Stomach smooth muscle (tissue), 2 donors: ENCODE measurements at regions not wholly inside any gene's neighbourhood (a gene's known extent, or its start where the extent isn't known, plus 50 kb on each side); places are given as distances from the start of the nearest gene placed in this dataset.

ENCODE experiments used
- H3K27ac ChIP-seq: one replicate; pipeline ENCODE4 v1.7.0; 2013; ENCODE audit warnings: mild to moderate bottlenecking, low read length, inconsistent platforms
- H3K27me3 ChIP-seq, 2 donors: one replicate each; pipeline ENCODE4 v1.7.0; 2013; ENCODE audit warnings: low read length in 2 of 2; ENCODE audit not compliant: insufficient read depth in 2 of 2, control insufficient read depth in 1 of 2
- H3K36me3 ChIP-seq, 2 donors: one replicate each; pipeline ENCODE4 v1.7.0; 2013; ENCODE audit warnings: low read length in 2 of 2; ENCODE audit not compliant: control insufficient read depth in 2 of 2, insufficient read depth in 2 of 2
- H3K4me1 ChIP-seq: one replicate; pipeline ENCODE4 v1.7.0; 2013; ENCODE audit warnings: low read length; ENCODE audit not compliant: control insufficient read depth, insufficient read depth
- H3K4me3 ChIP-seq, 2 donors: one replicate each; pipeline ENCODE4 v1.7.0; 2013; ENCODE audit warnings: low read length in 2 of 2
- H3K9ac ChIP-seq, 2 donors: one replicate each; pipeline ENCODE4 v1.7.0; 2013; ENCODE audit warnings: low read length in 2 of 2, mild to moderate bottlenecking in 1 of 2
- H3K9me3 ChIP-seq, 2 donors: one replicate each; pipeline ENCODE4 v1.7.0; 2013; ENCODE audit warnings: low read length in 2 of 2; ENCODE audit not compliant: control insufficient read depth in 2 of 2
- donor health status: healthy.
- donor health status: Pancreatic carcinoma.

DNA sequence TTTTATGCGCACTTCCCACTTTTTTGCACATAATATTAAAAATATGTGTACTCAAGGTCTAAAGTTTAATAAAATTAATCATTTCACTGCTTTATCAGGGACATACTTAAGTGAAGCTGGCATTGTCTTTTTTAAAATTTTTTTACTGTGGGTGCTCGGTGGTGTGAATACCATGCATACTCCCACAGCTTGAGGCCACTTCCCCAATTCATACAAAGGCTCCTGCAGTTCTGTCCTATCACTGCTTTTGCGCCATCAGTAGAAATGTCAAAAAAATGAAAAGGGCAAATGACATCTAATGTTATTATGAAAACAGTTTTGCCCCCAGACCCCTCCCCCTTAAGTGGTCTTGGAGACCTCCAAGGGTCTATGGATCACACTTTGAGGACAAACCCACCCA, 464.1 kb upstream of the ARID1B start:
- Histone ChIP-seq H3K27me3 (no peaks in the 10 kb centered on the region), H3K9me3 (no peaks in the 10 kb centered on the region), H3K4me3 (no peak overlapping the region), H3K36me3 (no peaks in the 10 kb centered on the region), H3K27ac (no peak overlapping the region), H3K9ac (no peak overlapping the region), H3K4me1 (no peaks in the 10 kb centered on the region)

DNA sequence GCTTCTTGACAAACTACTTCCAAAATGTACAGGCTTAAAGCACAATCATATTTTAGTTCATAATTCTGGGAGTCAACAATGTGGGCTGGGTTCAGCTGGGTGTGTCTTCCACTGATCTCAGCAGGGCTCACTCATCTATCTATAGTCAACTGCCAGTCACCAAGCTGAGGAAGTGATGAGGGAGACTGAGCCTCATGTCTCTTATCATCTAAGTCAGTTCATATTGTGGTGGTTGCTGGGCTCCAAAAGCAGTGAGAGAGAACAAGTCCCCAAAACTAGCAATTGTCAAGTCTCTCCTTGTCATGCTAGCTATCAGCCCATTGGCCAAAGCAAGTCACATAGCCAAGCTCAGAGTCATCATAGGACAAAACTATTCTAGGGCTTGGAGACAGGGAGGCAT, 465.9 kb upstream of the ARID1B start:
- Histone ChIP-seq H3K27ac (no peak overlapping the region), H3K4me1 (no peaks in the 10 kb centered on the region), H3K9me3 (no peaks in the 10 kb centered on the region), H3K9ac (no peak overlapping the region), H3K36me3 (no peaks in the 10 kb centered on the region), H3K27me3 (no peaks in the 10 kb centered on the region), H3K4me3 (no peak overlapping the region)

- no peak overlapping the region for H3K27ac ChIP-seq
- no peak overlapping the region for H3K9ac ChIP-seq
- H3K27me3 ChIP-seq = no peaks in the 10 kb centered on the region
- no peaks in the 10 kb centered on the region for H3K9me3 ChIP-seq
- no peaks in the 10 kb centered on the region for H3K36me3 ChIP-seq
- H3K4me1 ChIP-seq = no peaks in the 10 kb centered on the region
- no peak overlapping the region for H3K4me3 ChIP-seq
Measured at GRCh38 chr6:156310701-156311100, 466.5 kb upstream of the ARID1B start.

DNA sequence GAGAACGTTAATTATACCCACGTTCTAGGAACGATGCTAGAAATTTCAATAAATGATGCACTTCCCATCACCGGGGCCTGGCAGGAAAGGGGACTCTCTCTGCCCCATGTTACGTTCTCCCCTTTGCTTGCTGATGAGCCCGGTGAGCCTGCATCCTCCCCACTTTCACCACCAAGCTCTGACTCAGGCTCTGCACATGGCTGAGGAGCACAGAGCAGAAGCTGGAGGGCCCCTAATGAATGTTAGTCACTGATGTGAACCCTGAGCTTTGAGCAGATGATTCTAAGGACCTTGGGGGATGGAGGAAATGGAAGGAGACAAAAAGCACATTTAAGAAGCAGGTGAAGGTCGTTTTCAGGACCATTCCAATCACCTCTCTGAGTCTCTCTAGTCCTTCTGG, 468.2 kb upstream of the ARID1B start:
- no peak overlapping the region for H3K27ac ChIP-seq
- no peaks in the 10 kb centered on the region for H3K27me3 ChIP-seq
- H3K36me3 ChIP-seq = no peaks in the 10 kb centered on the region
- no peak overlapping the region for H3K9ac ChIP-seq
- H3K9me3 ChIP-seq = no peaks in the 10 kb centered on the region
- no peaks in the 10 kb centered on the region for H3K4me1 ChIP-seq
- no peak overlapping the region for H3K4me3 ChIP-seq

DNA sequence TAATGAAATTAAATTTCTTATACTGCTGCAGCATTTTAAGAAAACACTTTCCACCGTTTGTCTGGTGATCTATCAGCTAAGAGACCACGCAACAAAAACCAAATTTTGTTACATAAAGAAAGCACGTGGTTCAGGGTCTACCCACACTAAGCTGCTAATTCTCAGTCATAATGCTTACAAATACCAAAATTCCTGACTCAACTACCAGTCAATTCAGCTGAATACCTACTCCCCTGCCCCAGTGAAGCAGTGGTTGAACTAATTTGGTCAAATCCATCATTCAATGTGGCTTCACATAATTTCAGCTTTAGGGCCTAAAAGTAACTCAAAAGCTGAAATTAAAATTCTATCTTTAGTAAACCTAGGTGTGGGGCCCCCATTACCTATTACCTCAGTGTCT, 468.6 kb upstream of the ARID1B start:
- H3K9ac ChIP-seq = no peak overlapping the region
- no peak overlapping the region for H3K27ac ChIP-seq
- no peaks in the 10 kb centered on the region for H3K9me3 ChIP-seq
- H3K4me1 ChIP-seq = no peaks in the 10 kb centered on the region
- H3K27me3 ChIP-seq = no peaks in the 10 kb centered on the region
- H3K36me3 ChIP-seq = no peaks in the 10 kb centered on the region
- no peak overlapping the region for H3K4me3 ChIP-seq

GRCh38 chr6:156306531-156306930, 470.6 kb upstream of the ARID1B start:
- Histone ChIP-seq H3K36me3 (no peaks in the 10 kb centered on the region), H3K27me3 (no peaks in the 10 kb centered on the region), H3K27ac (no peak overlapping the region), H3K4me3 (no peak overlapping the region), H3K9me3 (no peaks in the 10 kb centered on the region), H3K9ac (no peak overlapping the region), H3K4me1 (no peaks in the 10 kb centered on the region)

DNA sequence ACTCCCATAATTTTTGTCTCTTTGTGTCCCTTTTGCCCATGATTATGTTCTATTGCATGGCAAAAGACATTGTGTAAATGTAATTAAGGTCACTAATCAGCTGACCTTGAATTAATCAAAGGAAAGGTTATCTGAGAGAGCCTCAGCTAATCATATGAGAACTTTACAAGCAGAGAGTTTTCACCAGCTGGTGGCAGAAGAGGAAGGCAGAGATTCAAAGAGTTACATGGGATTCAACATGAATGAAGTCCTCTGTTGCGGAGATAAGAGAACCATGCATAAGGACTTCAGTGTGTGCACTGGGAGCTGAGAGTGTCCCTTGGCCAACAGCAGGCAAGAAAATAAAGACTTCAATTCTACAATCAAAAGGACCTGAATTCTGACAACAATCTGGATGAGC, 494.1 kb upstream of the ARID1B start:
- no peaks in the 10 kb centered on the region for H3K27me3 ChIP-seq
- no peak overlapping the region for H3K27ac ChIP-seq
- H3K9me3 ChIP-seq = no peaks in the 10 kb centered on the region
- no peak overlapping the region for H3K4me3 ChIP-seq
- H3K9ac ChIP-seq = no peak overlapping the region
- H3K36me3 ChIP-seq = no peaks in the 10 kb centered on the region
- H3K4me1 ChIP-seq = no peaks in the 10 kb centered on the region

DNA sequence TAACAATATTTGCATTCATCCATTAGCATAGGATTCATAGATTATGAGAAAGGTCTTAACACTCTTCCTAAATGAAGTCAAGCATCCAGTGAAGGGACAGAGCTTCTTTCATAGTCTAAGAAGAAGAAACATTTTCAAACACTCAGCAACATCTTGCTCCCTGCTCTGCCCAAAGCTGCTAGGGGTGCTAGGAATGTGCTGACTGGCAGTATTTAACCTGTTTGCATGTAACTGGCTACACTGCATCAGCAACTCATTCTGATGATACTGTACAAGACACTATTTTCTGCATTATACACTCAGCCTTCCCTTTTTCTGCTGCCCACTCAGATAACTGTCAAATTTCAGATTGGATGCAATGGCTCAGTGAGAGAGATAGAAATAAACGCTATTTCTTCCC, 495.1 kb upstream of the ARID1B start:
- no peaks in the 10 kb centered on the region for H3K9me3 ChIP-seq

DNA sequence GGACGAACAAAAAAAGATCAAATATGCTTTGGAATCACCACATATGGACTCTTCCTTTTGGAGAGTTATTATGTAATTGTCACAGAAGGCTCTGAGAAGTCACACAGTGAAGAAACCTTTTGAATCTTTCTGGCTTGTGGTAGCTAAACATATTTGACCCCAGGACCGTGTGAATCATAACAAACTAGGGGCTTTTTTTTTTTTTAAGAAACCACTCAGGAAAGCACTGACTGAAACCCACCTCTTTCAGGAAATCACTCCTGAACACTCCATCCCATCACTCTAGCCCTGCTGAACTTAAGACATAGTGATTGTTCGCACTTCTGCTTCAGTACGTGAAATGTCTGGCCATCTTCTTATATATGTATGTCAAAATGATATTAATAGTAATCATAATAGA, 495.9 kb upstream of the ARID1B start:
- Histone ChIP-seq H3K36me3 (no peaks in the 10 kb centered on the region), H3K27ac (no peak overlapping the region), H3K9me3 (no peaks in the 10 kb centered on the region), H3K9ac (no peak overlapping the region), H3K4me3 (no peak overlapping the region), H3K27me3 (no peaks in the 10 kb centered on the region), H3K4me1 (no peaks in the 10 kb centered on the region)

More for the DNA sequence above, 495.1 kb upstream of the ARID1B start:
- no peaks in the 10 kb centered on the region for H3K4me1 ChIP-seq
- H3K4me3 ChIP-seq = no peak overlapping the region
- no peaks in the 10 kb centered on the region for H3K27me3 ChIP-seq
- no peak overlapping the region for H3K9ac ChIP-seq
- H3K36me3 ChIP-seq = no peaks in the 10 kb centered on the region
- no peak overlapping the region for H3K27ac ChIP-seq

GRCh38 chr6:156280065-156280464, 497.1 kb upstream of the ARID1B start:
- Histone ChIP-seq H3K9me3 (no peaks in the 10 kb centered on the region), H3K36me3 (no peaks in the 10 kb centered on the region), H3K4me3 (no peak overlapping the region), H3K4me1 (no peaks in the 10 kb centered on the region), H3K27me3 (peaks cover 0 to 2% of the 10 kb centered on the region in 2 donors), H3K27ac (no peak overlapping the region), H3K9ac (no peak overlapping the region)

DNA sequence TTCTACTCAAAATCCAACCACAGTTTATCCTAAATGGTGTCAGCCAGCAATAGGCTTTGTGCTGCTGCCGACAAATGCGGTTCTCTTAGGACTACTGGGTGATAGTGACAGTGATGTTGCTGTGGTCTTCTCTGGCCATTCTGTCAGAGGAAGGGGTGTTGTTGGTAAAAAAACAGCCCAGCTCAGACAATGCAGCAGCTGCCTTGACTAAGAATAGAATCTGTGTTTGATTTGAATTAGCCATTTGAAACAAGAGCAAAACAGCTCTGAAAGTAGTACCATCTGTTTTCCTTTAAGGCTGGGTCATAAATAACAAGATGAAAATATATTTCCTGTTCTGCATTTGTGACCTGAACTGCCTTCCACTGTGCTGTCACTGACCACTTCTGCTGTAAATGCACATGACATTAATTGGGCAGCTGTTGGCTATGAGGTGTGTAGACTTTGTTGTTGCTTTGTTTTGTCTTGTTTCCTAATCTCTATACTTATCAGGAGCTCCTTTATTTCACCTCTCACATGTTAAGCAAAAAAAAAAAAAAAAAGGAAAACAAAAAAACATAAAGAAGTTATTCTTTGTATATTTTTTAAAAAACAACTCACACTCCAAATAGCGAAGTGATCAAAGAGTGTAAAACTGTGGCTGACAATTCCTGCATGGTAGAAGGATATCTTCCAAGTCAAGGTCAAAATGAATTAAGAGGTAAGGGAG, 497.8 kb upstream of the ARID1B start:
- H3K4me3 ChIP-seq = no peak overlapping the region
- no peaks in the 10 kb centered on the region for H3K4me1 ChIP-seq
- H3K27me3 ChIP-seq = peaks cover 0 to 2% of the 10 kb centered on the region in 2 donors
- no peaks in the 10 kb centered on the region for H3K9me3 ChIP-seq
- H3K36me3 ChIP-seq = no peaks in the 10 kb centered on the region
- H3K9ac ChIP-seq = no peak overlapping the region
- no peak overlapping the region for H3K27ac ChIP-seq
